ENCODE measurements at regions not wholly inside any gene's neighbourhood (a gene's known extent, or its start where the extent isn't known, plus 50 kb on each side); places are given as distances from the start of the nearest gene placed in this dataset.
A peak's percentile ranks its signal among the peaks of the same experiment; 100 is the strongest.

DNA sequence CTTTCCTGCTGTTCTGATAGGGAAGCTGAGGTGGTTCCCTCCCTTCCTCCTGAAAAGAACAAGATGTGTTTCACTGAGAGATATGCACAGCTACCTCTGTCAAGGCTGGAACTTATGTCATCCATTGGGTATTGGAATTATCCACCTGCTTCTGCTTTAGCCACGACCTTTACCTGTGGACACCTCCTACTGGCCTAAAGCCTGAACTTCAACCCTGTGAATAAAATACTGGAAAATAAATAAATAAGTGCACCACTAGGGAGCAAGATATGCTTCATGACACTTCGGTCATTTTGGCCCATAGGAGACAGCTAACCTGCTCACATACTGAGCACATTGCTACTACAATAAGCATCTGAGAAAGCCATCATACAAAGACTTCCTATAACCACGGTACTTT is 419.9 kb upstream of the NWD2 start:
- DNase-seq = no peak

DNA sequence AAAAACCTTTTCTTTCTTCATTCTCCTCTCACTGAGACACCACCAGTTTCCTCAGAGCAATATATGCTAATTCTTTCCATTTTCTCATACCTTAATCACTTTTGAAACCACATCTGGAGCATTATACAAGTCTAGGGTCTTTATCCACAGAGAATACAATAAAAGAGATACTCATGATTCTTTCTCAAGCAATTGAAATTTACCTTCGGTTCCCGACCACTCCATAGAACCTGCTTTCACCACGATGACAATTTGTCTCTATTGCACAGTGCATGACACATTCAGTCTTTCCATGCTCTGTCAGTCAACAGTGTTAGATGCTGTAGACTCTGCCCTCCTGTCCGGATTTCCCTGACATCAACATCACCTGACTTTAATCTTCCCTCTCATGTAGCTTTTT is 409.3 kb upstream of the NWD2 start:
- no peak for DNase-seq

DNA sequence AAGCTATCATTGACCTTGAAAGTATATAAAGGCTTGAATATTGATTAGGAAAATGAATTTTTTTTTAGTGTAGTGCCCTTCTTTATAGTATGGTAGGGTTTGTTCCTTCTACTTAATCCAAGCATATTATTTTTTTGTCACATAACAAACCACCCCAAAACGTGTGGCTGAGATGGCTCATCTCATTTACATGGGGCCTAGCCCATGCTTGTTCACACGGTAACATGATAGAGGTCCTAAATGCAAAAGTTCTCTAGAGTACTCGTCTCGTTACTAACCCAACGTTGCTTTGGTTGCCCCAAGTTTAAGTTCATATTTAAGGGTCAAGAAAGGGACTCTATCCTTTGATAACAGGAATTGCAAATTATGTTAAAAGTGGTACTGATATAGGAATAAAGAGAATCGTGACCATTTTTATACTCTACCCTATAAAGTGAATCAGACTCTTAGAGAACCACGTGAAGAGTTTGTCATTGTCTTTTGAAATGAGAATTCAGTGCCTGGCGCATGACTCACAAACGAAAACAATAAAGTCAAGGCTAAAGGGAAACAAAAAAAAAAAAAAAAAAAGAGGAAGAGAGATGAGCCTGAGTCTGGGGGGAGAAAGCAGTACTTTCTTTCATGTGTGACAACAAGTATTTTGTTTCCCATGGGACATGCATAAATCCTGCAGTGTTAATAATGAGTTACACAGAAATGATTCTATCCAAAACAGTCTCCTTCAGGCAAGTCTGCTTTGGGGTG is 402.8 kb upstream of the NWD2 start:
- DNase-seq = peak; percentile 74

DNA sequence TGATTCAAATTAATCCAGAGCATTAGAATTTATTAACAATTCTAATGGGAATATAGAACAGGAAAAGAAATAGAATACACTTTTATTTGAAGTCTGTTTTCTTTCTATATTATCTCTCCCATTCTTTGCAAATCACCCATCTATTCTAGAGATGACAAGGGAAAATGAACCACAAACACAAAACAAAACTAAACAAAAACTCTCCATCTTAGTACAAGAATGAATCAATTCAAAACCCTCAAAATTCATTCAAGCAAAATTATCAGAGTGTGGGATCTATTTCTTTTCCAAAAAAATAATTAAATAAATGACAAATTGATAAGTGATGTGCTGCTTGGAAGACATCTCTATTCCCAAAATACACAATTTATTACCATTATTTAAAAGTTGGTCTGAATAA is 400.1 kb upstream of the NWD2 start:
- DNase-seq = no peak

DNA sequence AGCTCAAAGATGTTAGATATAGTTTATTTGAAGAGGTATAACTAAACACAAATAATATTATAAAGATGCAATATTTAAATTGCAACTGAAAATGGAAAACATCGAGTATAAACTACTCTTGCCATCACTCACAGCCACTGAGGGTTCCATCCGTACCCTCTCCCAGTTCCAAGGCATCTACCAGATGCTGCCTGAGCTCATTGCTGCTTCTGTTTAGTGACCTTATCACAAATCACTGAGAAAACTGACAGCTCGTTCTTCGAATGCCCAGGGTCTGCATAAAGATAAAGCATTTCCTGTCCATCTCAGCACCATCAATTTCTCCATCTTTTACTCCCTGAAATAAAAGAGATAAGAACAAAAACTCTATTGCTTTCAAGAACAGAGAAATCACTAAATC is 391.7 kb upstream of the NWD2 start:
- DNase-seq = no peak

DNA sequence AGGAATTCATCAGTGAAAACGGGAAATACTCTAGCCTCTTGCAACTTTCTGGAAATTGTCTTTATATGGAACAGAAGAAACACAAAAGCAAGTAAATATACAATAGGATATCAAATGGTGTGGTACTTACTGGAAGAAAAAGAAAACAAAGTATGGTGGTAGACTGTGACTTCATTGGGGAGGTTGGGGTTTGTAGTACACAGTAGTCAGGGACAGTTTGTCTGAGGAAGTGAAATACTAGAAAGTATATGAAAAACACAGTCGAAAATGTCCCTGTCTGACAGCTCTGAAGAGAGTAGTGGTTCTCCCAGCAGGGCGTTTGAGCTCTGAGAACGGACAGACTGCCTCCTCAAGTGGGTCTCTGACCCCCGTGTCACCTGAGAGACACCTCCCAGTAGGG is 390.0 kb upstream of the NWD2 start:
- no peak for DNase-seq

DNA sequence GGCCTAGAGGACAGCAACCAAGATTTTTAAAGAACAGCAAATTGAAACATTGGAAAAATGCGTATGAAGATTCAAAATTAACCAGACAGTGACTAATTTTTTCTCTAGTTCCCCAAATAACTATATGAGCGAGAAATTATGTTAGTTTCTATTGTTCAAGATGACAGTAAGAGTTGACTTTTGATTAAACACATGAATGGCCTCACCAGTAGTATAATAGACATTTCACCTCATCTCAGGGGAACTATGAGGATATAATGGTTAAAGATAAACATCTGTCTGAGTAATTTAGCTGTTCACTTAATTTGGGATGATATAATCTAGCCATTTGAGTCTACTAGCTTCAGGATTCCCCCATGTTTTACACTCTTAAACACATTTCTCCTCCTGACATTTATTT is 380.9 kb upstream of the NWD2 start:
- no peak for DNase-seq

DNA sequence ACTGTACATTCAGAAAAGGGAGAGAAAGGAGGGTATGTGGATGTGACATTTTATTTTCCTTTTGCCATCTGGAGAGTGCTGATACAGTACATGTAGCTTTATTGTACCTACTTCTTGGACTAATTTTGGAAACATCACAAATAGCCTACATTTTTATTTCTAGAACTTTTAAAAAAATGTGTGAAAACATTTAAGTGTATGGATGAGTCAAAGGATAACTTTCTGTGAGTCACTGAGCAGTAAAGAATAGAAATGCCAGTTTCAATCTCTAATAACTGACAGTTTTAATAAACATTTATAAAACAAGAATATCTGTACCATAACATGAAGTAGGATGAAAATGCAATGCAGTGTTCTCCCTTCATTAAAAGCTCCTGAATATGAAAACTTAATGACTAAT is 374.4 kb upstream of the NWD2 start:
- peak; percentile 15 for DNase-seq

DNA sequence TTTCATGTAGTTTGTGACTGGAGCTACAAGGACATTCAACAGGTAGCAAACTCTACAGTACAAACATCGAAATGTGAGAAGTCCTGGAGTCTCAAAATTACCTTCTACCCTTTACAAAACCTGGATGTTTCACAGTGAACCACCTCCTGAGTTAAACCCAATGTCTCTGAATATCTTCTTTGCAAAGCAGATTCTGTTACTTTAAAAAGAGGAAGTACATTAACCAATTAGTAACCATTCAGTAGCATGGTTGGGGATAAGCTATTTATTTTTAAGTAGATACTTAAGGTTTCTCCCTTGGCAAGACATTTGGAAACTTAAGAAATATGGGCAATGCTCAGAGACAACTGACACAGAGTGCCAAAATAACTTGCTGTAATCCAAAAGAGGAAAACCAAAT is 371.9 kb upstream of the NWD2 start:
- no peak for DNase-seq

DNA sequence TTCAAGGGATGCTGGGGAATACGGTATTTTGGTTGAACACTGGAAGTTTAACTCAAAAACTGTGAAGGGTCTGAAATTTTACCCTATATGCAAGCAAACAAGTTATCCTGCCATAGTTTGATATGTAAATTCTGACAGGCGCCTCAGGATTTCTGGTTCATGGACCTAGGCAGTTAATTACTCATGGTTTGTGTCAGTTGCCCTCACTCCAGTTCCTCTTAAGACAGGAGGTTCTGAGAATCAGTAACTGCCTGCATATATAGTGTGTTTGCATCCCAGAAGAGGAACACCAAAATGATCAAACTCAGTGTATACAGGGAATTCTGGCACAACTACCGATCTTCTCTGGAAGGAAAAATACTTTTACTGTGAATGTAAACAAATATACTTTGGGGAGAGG is 360.4 kb upstream of the NWD2 start:
- DNase-seq = no peak

DNA sequence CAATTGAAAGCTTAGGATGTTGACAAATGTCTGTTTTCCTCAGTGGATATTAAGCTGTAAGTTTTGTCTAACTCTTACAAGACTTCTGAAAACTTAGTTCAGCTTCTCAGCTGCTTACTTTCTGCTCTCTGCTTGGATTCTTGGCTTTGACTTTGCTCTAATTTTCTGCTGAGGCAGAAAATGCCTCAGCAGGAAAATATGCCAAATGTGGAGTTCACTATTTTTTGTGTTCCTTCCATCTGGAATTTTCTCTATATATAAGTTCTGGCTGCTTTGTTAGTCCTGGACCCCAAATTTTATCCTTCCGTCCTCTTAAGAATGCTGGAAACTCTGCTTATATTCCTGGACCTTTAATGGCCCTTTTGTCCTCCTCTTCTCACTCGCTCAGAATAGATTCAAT is 352.6 kb upstream of the NWD2 start:
- DNase-seq = no peak

DNA sequence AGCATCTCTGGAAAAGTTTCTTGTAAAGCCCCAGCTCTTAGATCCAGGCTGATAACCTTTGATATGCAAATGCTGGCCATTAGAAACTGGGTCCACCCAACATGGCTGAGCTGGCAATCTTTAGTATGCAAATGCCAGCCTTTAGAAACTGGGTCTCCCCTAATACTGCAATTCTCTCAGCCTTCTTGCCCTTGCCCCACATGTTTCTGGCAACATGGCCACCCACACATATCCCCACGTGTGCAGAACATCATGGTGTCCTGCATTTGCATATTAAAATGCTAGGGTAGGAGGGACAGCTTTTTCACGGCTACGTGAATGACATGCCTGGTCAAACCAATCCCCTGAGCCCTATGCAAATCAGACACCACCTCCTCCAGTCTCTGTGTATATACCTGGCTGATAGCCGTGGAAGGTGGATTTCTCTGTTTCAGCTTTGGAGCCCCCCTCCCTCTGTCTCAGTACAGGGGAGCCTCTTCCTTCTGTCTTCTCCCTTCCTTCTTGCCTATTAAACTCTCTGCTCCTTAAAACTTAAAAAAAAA is 344.0 kb upstream of the NWD2 start:
- no peak for DNase-seq

DNA sequence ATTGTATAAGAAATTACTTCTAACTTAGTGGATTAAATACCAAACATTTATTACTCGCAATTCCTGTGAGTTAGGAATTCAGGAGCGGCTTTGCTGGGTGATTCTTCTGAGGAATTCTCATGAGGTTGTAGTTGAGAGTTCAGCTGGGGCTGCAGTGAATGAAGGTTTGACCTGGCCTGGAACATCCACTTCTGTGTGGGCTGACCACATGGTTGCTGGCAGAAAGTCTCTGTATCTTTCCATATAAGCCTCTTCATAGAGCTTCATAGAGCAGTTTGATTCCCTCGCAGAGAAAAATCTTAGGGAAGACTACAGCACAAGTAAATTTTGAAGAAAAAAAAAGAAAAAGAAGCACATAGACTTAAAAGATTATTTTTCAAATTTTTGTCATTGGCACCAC is 339.7 kb upstream of the NWD2 start:
- DNase-seq = no peak

DNA sequence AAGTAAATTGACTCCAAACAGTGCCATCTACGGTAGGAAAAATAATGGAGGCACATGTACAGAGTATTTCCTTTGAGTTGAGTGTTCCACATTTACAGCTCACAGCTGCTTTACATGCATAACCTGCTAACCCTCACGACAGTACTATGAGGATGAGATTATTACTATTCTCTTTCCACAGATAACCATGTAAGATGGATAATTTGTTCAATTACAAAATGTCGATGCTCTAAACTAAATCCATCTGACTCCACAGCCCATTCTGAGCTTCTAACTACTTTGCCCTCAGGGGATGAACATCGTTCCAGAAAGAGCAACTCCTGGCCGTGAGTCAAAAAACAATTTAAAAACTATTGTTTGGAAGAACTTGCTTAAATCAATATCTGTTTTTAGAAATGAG is 330.4 kb upstream of the NWD2 start:
- DNase-seq = no peak

DNA sequence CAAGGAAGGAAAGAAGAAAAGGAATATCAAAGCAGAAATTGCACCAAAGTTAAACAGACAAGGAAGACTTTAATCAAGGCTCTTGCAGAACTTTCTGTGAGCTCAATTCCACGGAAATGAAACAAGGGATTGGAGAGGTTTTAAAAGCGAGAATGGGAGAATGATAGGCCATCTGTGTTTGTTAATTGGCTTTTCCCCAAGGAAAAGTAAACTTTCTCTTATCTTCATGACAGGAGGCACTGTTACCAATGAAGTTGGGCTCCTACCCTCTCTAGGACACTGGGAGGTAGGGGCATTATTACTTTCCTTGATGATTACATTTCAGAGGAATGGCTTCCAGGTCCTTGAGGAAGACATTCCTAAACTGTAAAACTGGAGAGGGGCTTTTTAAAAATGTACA is 328.8 kb upstream of the NWD2 start:
- DNase-seq = no peak

DNA sequence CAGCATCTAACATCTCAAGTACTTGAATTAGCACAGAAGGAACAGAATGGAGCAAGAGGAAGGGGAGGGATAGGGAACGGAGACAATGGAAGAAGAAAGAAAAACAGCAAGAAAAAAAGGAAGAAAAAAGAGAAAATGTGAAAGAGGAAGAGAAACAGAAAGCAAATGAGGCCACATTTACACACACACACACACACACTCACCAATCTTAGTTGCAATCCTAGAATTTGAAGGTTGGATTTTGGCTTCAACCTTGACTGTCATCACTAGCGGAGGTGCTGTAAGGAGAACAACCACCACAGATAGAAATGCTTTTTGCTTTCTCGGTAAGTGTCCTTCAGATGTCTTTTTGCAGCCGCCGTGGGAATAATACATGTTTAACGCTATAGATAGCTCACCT is 327.1 kb upstream of the NWD2 start:
- DNase-seq = no peak

DNA sequence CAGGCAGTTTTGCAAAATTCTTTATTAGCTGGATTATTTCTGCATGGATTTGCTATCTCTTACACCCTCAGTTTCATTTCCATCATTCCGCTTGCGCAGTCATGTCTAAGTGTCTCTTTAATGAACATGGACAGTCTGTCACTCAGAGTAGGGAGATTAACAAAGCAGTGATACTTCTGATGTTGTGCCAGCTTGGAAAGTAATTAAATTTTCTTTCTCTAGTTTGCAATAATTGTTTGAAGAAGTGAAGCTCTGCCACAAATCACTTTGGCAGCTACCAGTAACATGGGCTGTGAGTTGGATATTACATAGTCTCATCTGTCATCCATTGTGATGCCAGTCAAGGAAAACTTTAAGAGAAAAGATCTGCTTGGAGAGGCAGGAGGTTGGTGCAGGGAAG is 324.8 kb upstream of the NWD2 start:
- DNase-seq = no peak

DNA sequence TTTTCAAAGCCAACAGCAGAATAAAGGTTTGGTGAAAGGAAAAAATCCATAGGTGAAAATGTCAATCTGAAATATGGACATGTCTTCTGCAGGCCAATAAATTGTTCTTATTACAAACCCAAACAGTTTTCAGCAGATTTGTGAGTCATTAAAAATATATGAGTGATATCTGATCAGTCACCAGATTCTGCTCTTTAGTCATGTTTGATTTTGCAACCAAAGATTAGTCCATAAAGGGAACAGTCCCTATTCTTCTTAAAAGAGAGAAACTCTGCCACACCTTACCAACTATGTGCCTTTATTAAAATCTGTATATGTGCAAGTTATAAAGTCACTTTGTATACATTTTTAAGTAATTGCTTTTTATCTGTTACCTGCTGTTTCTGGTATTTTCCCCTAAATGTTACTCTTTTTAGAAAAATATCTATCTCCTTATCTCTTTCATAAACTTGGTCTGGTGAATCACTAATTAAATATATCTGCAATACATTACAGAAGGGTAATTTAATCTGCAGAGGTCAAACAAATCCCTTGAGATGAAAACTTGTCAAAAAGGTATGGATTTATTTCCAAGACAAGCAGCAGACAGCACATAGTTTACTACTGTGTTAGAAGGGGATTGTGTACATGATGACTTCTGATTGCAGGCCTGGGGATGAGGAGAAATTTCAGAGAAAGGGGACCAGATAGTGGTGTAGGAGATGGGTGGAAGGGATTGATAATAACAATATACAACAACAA is 322.9 kb upstream of the NWD2 start:
- DNase-seq = peak; percentile 3

DNA sequence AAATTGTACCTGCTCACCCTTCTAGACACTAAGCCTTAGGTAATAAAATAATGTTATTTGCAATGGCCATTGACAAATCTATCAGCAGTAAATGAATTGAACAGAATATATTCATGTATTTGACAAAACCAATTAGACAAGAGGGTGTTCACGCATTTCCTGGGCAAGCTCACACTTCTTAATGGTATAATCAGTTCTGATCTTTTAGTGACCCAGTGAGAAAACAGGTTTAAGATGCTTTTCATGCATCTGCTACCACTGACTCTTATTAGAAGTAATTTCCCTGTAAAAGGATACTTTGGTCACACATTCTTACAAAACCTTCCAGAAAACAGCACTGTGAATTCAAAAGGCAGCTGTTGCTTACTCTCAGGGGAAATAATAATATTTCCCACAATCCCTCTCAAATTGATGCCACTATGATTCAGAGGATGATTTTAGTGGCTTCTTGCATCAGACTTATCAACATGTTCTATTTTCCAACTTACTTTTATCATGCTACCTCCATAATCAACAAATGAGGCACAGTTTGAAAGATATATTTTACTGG is 313.9 kb upstream of the NWD2 start:
- no peak for DNase-seq

DNA sequence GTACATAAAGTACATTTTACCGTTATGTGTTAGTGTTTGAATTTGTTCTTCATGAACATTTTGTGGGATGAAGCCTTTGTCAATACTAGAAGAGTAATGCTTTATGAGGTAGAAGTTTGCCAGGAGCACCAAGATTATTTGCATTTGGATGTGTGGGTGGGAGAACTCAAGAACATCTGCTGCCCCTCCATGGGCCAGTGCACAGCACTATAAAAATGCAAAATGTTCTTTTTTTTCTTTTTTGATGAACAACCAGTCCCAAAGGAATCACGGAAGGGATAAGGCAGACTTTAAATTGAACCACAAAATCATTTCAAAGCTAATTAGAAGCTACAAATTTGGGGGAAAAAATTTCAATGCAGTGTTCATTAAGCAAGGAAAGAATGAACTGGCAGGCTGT is 300.3 kb upstream of the NWD2 start:
- DNase-seq = no peak

DNA sequence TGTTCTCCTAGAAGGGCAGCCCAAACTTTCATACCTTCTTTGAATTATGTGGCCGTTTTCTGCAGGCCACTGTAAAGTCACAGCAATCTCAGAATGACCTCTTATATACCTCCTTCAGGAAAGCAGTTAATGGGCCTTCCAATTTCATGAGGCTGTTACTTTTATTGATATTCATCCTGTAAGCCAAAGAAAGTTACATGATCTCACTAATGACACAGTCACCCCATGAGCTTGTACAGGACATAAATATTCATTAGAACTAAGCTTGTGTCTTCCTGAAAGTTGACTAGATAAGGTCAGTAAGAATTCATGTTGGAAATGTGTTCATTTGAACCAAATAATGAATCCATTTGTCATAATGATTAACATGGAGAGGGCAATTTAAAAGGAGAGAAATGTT is 283.1 kb upstream of the NWD2 start:
- DNase-seq = no peak

DNA sequence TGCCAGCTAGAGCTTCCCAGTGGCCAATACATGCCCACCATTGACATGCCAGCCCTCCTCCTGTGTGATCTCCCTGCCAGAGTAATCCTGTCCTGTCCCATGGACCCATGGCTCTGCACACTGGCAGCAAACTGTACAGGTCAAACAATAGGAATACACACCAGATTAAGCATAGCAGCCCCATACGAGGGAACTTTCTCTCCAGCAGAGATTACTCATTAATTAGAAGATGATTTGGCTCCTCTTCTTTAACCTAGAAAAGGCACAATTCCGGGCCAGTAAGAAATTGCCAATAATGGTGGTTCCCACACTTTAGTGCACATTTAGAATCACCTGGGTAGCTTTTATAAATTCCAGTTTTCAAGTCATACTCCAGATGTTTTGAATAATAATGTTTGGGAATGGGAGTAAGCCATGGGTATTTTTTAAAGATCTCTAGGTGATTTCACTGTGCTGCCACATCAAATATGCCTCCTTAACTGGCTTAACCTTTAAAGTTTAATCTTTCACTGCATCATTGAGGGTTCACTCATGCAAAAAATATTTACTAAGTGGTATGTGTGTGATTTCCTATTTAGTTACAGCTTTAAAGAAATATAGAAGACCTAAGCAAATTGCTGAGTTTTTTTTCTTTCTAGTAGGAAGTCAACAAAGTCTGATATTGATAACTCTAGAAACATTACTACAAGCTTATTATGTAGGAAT is 277.6 kb upstream of the NWD2 start:
- no peak for DNase-seq

DNA sequence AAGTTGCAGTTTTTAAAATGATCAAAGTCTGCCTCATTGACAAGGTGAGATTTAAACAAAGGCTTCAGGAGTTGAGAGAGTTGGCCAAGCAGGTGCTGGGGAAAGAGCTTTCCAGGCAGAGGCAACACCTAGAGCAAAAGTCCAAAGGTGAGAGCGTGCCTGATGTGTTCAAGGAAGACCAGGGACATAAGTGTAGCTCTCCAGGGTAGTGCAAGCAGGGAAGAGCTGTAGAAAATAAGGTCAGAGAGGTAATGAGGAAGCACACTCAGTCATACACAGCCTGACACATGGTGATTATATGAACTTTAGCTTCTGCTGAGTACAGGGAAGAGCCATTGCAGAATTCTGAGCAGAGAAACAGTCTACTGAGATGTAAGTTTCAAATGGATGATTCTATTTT is 265.0 kb upstream of the NWD2 start:
- no peak for DNase-seq

All from fibroblast of skin of back (primary cell).